ENCODE measurements at regions not wholly inside any gene's neighbourhood (a gene's known extent, or its start where the extent isn't known, plus 50 kb on each side); places are given as distances from the start of the nearest gene placed in this dataset.
A peak's percentile ranks its signal among the peaks of the same experiment; 100 is the strongest.

GRCh38 chr14:85752175-85752574, 222.2 kb downstream of the FLRT2 start:
- no peak for DNase-seq (ENCODE audit: low read depth)

- no peak for DNase-seq (ENCODE audit: low read depth)
Measured at GRCh38 chr14:85744573-85744972, 214.6 kb downstream of the FLRT2 start.

GRCh38 chr14:85732031-85732430, 202.1 kb downstream of the FLRT2 start:
- no peak for DNase-seq (ENCODE audit: low read depth)

- peak; percentile 60 for DNase-seq (ENCODE audit: low read depth)
Measured at GRCh38 chr14:85731186-85731585, 201.2 kb downstream of the FLRT2 start.

DNA sequence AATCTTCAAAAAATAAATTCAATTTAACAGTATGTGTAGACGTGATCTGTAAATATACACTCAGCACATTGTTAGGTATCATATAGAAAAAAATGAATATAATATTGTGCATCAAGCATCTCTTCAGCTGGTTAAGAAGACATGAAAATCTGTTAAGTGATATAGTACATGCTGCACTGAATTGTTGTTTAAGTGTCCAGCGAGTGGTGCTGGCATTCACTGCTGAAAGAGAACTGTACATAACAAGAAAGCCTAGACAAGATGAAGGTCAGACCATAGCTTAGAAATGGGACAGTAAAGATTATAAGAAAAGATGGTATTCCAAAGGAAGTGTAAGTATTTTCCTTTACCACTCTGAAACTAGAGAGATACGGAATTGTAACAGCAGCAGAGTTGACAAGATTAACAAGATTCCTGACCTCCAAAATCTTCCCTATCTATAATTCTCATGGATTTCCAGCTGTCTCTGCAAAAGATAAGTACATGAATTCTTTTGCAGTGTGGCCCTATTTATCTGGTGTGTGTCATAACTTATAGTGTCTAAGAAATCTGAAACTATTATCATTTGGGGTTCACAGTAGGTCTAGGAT, 198.6 kb downstream of the FLRT2 start:
- no peak for DNase-seq (ENCODE audit: low read depth)

DNA sequence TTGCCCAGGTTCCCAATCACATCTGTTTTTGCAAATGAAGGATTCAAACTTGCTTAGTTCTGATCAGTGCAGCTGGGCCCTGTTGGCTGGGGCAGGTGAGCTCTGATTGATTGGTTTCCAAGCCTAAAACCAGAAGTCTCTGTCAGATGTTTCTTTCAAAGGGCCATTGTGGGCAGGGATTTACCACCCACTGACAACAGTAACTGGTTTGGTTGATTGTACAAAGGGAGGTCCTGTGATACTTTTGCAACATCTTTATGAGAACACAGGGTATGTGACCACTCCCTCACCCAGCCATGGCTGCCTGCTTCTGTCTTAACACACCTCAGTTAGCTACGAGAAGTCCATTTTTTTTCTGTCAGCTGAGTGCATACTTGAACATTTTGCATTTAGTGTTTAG, 184.1 kb downstream of the FLRT2 start:
- DNase-seq (ENCODE audit: low read depth): no peak

DNA sequence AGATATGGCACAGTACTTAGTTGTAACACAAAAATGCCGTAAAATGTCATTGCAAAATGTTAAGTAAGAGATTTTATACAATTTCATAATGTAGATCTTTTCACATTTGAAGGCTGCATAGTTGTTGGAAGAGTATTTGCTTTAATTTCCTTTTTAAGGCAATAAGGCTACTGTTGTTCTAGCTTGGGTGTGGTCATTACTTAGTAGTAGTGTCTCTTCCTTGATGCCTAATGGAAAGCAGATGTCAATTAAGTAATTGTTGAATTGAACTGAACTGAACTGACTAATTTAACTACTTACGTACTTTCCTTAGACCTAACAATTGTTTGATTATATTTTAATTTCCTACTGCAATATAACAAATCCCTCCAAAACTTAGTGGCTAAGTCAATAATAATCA, 181.7 kb downstream of the FLRT2 start:
- DNase-seq (ENCODE audit: low read depth): no peak

Data from non-pigmented ciliary epithelial cell (primary cell).